ENCODE measurements at regions not wholly inside any gene's neighbourhood (a gene's known extent, or its start where the extent isn't known, plus 50 kb on each side); places are given as distances from the start of the nearest gene placed in this dataset.

DNA sequence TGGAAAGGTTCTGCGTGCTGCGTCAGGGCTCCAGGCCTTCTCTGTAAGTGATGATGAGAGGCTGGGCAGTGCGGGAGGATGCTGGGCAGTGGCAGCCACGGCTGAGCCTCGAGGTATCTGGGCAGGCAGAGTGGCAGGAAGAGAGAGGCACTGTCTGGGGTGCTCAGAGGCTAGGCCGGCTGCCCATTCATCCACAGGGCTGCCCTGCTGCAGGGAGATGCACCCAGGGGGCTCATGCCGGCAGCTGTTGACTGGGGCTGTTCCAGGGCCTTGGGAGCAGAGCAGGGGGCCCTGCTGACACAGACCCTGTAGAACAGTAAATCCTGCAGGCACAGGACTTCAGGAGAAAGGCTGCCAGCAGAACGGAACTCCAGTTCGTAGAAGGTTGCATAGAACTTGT, 88.8 kb downstream of the BOD1 start:
- H3K23me2 ChIP-seq (ENCODE audit: low read depth, low read length), result no peaks in the 10 kb centered on the region
- no peak for FAIRE-seq
- H3K79me1 ChIP-seq (ENCODE audit: low read depth, low read length), result no peaks in the 10 kb centered on the region
- H2BK12ac ChIP-seq (ENCODE audit: low read depth, low read length), result no peak overlapping the region
- 85% methylated on average over 9 of the region's 9 CpGs; no CpG with 5 or more reads in 1 of the 2 experiments for WGBS, 2 experiments (ENCODE audit: extremely low coverage in 1 of 2, insufficient coverage in 1 of 2, insufficient read length in 1 of 2, insufficient replicate concordance in 2 of 2, low coverage in 1 of 2, low lambda C conversion rate in 2 of 2, missing lambda C conversion rate in 1 of 2)
- H3K79me2 ChIP-seq (ENCODE audit: control insufficient read depth in 1 of 2, insufficient read depth in 2 of 2, low read length in 2 of 2), result no peaks in the 10 kb centered on the region
- no peak overlapping the region for H4K5ac ChIP-seq (ENCODE audit: insufficient read length, low read depth, low read length)
- no peak for DNase-seq (ENCODE audit: low read depth in 1 of 2, low spot score in 2 of 2)
- H3K23ac ChIP-seq (ENCODE audit: insufficient read length), result no peak overlapping the region
- H3K4me1 ChIP-seq (replicated peaks in 1 of 4; ENCODE audit: control insufficient read depth in 3 of 4, insufficient read depth in 4 of 4, low read length in 3 of 4), result no peaks in the 10 kb centered on the region
- no peaks in the 10 kb centered on the region; a peak in 1 of 7 replicates for H3K27me3 ChIP-seq (replicated peaks in 1 of 4; ENCODE audit: control insufficient read depth in 3 of 4, extremely low read depth in 1 of 4, insufficient read depth in 3 of 4, low read length in 3 of 4)
- no peak overlapping the region for H3K4me3 ChIP-seq (ENCODE audit: extremely low read depth in 1 of 4, insufficient read depth in 2 of 4, low read depth in 3 of 4, low read length in 4 of 4)
- POLR2A ChIA-PET (ENCODE audit: partially characterized antibody), result no interaction called here
- H3K4me2 ChIP-seq (ENCODE audit: insufficient read depth in 1 of 2, low read depth in 2 of 2, low read length in 2 of 2), result no peak overlapping the region
- no peak overlapping the region for H2AK5ac ChIP-seq (ENCODE audit: low read depth, low read length)
- no peak overlapping the region for H2BK15ac ChIP-seq (ENCODE audit: low read length)
- TF ChIP-seq SIRT6 (IDR thresholded peaks at IDR 0.05; ENCODE audit: low read length) (no peak), KDM4A (IDR thresholded peaks at IDR 0.05; ENCODE audit: low read depth, low read length, severe bottlenecking) (no peak), GABPA (IDR thresholded peaks at IDR 0.05; ENCODE audit: borderline replicate concordance, insufficient read depth, low read length) (no peak), HDAC2 (IDR thresholded peaks at IDR 0.05; ENCODE audit: borderline replicate concordance in 1 of 2, low read depth in 2 of 2, low read length in 2 of 2) (no peak), TBP (IDR thresholded peaks at IDR 0.05; ENCODE audit: low read depth, low read length) (no peak), CREB1 (IDR thresholded peaks at IDR 0.05) (no peak), RXRA (IDR thresholded peaks at IDR 0.05; ENCODE audit: insufficient read depth, low read depth, low read length) (no peak), ATF2 (IDR thresholded peaks at IDR 0.05; ENCODE audit: low read length) (no peak), TAF7 (optimal IDR thresholded peaks at IDR 0.05; ENCODE audit: borderline replicate concordance, low read depth, low read length) (no peak)
- TF ChIP-seq, protein P1, sequence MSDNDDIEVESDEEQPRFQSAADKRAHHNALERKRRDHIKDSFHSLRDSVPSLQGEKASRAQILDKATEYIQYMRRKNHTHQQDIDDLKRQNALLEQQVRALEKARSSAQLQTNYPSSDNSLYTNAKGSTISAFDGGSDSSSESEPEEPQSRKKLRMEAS (IDR thresholded peaks at IDR 0.05), result no peak
- H3K27ac ChIP-seq (ENCODE audit: low read depth, low read length), result no peak overlapping the region
- H3K56ac ChIP-seq (replicated peaks; ENCODE audit: insufficient read length, low read depth, low read length), result no peak overlapping the region
- H3K36me3 ChIP-seq (ENCODE audit: control insufficient read depth in 2 of 4, insufficient read depth in 4 of 4, low read length in 3 of 4), result no peaks in the 10 kb centered on the region
- no peak overlapping the region for H2BK20ac ChIP-seq (ENCODE audit: low read length)
- H3K4ac ChIP-seq (replicated peaks; ENCODE audit: insufficient read length, low read depth, low read length), result no peak overlapping the region
- peak overlapping the region; percentile 41 for H4K91ac ChIP-seq (replicated peaks; ENCODE audit: insufficient read length, low read length)
- H3K18ac ChIP-seq (ENCODE audit: extremely low read depth, low read length), result no peak overlapping the region
- CTCF ChIA-PET (ENCODE audit: partially characterized antibody), result interaction anchor here (0.6 kb wide), 1 partner anchor 1136 kb away, joined by 3 read pairs; no protein-coding TSS in a partner anchor
- H2BK5ac ChIP-seq (ENCODE audit: low read depth, low read length), result no peak overlapping the region
- no peak overlapping the region for H2BK120ac ChIP-seq (replicated peaks; ENCODE audit: low read depth, low read length)
- H3K9ac ChIP-seq (replicated peaks in 1 of 4; ENCODE audit: extremely low read depth in 1 of 4, low read depth in 3 of 4, low read length in 3 of 4), result no peak overlapping the region
- no peak overlapping the region for H2AFZ ChIP-seq (ENCODE audit: low read length)
- H4K8ac ChIP-seq (ENCODE audit: extremely low read depth, insufficient read depth, low read length), result no peak overlapping the region; the same call in 1 of the 2 replicates
- no peaks in the 10 kb centered on the region for H4K20me1 ChIP-seq (replicated peaks in 1 of 2; ENCODE audit: control insufficient read depth in 1 of 2, insufficient read depth in 2 of 2, low read length in 2 of 2)
- no peaks in the 10 kb centered on the region for H3K9me3 ChIP-seq (ENCODE audit: insufficient read depth in 2 of 2, low read depth in 1 of 2, low read length in 1 of 2)
- H3K14ac ChIP-seq (ENCODE audit: insufficient read length), result no peak overlapping the region

All from H1 (cell line).